NCI-H748 (cell line): ENCODE measurements at regions not wholly inside any gene's neighbourhood (a gene's known extent, or its start where the extent isn't known, plus 50 kb on each side); places are given as distances from the start of the nearest gene placed in this dataset.
"Not testable (repeated sequence)": the region's sequence is repeated elsewhere in the genome, so short reads cannot be mapped to it uniquely, and the experiment has no call there.

Experiments
- DNase-seq: peaks from one replicate; lab custom pipeline; 2025; ENCODE audit not compliant: unreplicated experiment; lab: John Stamatoyannopoulos, UW

DNA sequence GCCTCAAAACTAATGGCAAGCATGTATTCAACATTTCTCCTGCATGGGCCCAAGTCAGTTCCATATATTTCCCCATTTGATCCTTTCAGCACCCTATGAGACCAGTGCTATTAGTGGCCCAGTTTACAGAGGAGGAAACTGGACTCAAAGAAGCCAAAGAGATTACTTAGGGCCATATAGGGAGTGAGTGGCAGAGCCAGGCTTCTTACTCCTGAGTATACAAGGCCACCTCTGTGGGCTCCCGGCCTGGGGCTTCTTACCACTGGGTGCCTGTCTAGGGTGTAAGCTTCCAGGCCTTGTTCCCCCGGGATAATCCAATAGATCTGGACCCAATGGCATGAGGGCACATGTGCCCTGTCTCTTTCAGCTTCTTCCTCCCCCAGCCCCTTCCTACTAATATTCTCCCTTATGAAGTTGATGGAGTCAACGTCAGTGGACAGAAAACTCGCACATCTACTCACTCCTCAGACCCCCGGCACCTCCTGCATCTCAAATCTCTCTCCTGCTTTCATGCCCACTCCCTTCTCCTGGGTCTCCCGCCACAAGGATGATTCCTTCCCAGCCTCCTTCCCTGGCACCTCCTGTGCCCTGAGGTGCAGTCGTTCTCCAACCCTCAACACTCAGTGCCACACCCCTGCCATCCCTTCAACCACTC, 222.6 kb downstream of the ANAPC1 start:
- no peak for DNase-seq

DNA sequence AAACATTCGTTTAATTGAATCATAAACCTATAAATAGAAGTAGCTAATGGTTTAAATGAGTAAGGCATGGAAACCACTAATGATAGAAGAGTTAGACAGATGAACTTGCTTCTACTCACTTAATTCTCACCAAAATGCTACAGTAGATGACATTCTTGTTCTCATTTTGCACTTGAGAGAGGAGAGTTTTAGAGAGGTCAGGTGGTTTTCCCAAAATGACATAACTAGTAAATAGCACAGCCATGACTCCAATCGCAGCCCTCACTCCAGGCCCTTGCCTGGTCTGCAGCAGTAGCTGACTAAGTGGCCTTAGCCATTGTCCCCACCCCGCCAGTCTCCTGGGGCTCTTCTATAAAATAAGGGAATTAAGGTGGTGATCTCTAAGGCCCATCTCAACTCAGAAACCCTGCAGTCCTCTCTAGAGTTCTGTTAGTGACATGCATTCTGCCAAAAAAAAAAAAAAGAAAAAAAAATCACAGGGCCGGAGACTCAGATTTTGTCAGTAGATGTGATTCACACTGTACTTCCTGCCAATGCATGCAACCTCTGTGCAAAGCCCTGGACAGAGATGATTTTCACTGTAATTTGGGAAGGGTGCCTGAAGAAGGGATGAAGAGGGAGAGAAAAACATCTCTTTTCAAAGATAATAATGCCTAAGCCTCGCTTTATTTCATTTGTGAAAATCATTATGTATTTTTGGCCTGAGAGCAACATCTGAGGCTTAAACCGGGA, 221.8 kb downstream of the ANAPC1 start:
- no peak for DNase-seq

DNA sequence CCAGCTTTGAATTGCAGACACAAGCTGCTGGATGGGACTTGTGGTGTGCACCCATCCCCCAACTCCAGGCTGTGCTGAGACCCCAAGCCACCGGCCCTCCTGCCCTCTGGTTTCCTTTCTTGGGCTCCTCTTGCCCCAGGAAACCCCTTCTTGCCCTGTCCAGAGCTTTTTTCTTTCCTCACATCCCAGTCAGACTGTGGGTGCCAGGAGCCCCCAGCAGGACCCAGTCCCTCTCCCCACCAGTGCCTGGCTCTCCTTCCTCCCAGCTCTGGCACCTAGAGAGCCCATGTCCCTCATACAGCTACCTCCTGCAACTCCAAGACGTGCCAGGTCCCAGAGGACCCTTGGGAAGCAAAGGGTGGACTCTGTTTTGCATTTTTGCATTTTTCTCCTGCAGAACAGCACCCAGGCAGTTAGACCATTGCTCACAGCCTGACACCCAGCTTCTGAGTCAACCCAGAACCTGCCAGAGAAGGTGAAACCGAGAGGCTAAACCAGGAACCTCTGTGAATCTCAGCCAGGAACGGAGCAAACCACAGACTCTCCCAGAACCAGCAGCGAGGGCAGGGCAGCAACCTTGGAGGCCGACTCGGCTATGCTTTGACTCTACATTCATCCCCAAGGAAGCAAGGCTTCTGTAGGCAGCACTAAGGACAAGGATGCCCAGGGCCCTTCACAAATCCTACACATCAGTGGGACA, 221.1 kb downstream of the ANAPC1 start:
- DNase-seq, result no peak

DNA sequence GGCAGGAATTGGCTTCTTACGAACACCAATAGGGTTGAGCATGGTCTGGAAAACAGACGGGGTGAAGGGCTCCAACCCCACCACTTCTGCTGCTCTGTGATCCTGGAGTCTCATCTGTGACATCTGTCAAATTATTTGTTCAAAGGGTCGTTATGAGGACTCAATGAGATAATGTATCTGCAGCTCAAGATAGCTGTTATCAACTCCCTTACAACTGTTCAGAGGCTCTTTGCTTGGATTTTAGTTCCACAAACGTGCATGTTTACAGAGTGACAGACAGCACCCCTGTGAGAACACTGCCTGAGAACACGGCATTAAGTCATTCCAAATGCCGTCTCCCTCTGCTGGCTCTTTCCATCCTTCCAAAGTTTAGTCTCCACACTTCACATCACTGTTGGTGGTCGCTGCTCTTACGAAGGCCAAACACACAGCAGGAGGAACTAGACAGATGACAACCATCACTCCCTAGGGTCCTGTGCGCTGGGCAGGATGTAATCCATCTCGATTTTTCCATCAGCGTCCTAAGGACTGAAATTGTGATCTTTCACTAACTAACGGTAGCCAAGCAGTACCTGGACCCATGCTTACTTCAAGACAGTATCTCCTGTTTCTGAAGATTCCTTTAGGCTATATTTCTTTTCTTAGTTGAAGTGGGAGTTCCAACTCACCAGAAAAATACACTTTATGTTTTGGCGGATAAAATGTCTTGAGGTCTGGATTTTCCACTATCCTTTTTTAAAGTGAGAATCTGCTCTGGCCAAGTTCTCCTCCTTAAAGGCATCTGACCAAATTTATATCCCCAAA, 220.3 kb downstream of the ANAPC1 start:
- DNase-seq, result no peak

DNA sequence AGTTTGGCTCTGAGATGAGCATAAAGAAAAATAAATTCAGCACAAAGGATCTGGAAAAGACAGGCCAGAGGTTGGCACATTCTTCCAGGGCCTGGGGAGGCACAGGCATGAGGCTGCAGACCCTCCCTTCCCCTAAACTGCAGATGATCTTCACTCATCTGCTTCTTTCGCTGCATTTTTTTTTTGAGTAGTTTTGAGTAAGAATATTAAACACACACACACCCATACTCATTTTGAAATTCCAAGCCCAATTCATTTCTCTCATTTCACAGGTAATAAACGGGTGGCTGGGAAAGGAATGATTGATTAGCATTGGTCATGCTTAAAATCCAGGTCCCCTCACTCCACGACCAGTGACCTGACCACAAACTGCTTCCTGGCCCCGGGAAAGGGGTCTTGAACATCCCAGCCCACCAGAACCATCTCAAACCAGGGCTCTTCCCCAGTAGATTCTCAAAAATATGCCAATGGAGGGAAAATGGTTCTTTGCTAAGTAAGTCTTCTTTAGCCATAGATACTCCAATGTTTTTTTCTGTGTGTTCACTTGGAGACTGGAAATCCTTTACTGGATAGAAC, 219.6 kb downstream of the ANAPC1 start:
- DNase-seq, result no peak

DNA sequence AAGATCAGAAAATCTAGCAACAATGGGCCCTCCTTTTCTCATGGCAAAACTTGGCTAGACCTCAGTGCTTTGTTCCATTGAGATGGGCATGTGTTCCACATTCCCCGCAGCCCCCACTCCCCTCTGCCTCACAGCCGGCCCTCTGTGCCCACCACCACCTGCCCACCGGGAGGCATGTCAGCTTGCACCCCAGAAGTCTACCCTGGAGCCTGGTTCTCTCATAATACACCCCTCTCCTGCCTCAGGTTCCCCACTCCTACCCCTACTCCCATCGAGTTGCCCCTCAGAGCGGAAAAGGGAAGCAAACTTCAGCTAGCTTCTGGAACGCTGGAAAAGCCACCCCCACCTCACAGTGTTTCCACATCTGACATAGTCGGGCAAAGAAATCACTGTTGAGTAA, 219.0 kb downstream of the ANAPC1 start:
- DNase-seq, result no peak

DNA sequence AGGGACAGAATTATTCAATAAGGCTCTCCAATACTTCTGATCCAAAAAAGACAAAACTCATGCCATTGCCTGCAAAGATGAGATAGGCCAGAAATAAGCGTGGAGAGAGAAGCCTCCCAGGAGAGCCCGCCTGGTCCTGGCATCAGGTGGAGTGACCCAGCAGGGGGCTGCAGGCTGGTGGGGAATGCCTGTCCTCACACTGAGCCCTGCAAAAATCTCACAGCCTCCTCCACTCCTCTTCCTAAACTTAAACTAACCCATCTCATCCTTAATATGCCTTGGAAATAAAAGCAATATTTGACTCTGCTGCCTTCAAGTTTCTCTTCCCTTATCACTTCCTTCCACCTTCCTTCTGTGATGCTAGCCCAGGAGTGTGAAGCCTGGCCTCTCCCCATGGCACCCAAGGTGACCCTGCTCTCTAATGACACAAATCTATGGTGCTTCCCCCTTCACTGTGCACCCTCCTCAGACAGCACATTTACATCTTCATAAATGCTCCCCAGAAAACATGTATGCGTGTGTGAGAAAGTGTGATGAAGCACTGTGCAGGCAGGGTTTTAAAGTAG, 218.4 kb downstream of the ANAPC1 start:
- no peak for DNase-seq

DNA sequence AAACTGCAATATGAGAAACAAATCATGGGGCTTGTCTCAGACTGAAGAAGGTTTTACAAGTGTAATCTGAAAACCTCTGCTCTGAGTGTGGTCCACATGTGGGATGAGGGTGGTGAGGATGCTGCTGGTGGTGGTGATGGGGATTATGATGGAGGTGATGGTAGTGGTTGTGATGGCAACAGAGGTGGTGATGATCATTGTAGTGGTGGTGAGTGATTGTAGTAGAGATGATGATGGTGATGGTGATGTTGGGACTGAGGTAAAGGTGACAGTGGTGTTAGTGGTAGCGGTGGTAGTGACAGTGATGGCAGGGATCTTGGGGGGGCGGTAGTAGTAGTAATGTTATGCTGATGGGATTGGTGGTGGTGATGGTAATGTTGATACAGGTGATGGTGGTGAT, 217.8 kb downstream of the ANAPC1 start:
- DNase-seq, result no peak

DNA sequence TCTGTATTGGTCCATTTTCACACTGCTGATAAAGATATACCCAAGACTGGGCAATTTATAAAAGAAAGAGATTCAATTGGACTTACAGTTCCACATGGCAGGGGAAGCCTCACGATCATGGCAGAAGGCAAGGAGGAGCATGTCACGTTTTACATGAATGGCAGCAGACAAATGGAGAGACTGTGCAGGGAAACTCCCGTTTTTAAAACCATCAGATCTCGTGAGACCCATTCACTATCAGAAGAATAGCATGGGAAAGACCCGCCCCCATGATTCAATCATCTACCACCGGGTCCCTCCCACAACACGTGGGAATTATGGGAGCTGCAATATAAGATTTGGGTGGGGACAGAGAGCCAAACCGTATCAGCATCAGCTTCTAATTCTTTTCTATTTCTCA, 217.0 kb downstream of the ANAPC1 start:
- DNase-seq, result no peak

DNA sequence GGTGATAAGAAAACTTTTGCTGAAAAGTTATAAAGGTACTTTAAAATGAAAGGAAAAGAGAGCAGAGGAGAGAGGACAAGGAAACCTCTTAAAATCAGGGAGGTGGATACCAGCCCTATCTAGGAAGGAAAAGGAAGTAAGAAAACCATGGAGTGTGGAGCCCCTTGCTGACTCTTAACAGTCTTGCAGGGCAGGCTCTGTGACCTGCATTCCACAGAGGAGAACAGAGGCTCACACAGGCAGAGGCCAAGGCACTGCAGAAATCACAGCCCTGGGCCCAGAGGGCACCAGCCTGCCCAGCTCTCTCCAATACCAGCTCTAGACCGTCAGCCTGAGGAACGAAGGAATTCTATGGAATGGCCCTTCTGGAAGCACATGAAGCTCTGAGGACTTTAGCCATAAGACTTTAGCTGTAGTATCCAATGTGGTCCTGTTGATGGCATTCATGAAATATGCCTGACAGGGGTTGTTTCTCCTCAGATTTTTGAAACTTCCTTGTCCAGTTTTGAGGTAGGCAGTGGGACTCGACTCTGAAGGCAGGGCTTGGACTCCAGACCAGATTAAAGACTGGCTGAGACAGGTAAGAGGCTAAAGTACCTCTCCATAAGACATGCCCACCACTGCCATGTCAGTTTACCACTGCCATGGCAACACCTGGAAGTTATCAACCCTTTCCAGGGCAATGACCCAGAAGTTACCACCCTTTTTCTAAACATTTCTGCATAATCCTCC, 216.3 kb downstream of the ANAPC1 start:
- DNase-seq, result no peak

DNA sequence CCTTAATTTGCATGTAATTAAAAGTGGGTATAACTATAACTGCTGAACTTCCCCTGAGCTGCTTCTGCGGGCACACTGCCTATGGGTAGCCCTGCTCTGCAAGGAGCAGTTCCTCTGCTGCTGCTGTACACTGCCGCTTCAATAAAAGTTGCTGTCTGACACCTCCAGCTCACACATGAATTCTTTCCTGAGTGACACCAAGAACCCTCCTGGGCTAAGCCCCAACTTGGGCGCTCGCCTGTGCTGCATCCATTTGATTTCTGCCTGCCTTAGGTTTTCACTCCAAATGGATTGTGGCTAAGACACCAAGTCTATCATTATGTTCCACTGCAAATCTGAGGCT, 215.7 kb downstream of the ANAPC1 start:
- no peak for DNase-seq

DNA sequence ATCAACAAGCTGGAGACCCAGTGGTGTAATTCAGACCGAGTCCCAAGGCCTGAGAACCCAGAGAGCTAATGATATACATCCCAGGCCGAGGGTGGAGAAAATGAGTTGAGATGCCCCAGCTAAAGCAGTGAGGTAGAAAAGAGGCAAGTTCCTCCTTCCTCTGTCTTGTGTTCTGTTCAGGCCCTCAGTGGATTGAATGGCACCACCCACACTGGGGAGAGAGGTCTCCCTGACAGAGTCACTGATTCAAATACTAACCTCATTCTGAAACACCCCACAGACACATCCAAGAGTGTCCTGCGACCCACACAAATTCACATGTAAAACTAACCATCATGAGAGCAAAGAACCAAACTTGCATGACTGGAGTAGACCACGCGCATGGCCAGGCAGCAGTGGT, 215.3 kb downstream of the ANAPC1 start:
- DNase-seq, result no peak

DNA sequence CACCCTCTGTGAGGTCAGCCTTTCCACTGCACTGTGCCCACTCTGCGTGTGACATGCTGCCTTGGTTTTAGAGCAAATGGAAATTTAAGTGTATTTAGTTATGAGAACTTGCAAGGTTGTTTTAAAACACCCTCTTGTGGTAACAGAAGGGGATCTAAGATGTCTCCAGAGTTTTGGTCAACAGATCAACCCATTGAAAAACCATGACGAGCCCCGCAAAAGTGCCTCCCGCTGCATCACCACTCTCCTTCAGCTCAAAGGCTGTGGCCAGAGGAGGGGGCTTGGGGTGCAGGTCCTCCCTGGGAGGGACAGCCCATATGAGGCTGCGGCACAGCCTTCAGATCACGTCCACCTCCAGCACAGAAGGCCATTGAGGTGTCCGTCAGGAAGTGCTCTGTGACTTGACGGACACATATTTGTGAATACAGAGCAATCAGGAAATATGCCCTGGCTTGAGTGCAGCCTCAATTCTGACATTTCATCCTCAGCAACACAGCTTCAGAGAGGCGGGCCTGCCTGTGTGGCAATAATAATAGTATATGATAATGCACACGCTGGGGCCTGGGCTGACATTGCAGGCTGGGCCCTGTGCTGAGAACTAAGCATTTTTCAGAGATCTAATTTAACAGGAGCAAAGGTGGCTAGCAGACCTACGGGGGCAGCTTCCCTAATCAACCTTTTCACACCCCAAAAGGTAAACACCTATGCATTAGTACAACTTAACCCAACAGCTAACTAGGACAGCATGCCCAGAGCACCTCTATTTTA, 213.9 kb downstream of the ANAPC1 start:
- no peak for DNase-seq

DNA sequence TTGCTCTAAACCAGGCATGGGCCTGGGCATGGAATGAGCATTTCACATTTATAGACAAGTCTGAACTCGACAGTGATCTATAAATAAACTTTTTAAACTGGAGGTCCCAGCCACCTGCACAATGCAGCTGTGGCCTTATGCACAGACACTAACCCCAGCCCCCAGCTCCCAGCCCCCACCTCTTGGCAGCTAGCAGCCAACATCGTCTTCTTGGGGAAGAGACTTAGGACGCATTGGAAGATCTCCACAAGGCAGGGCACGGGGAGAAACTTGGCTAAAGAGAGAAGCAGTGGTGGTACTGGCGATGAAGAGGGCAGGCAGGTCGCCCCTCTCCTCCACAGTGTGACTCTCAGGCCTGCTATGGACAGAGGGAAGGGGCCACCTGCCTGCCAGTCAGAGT, 213.2 kb downstream of the ANAPC1 start:
- no peak for DNase-seq

DNA sequence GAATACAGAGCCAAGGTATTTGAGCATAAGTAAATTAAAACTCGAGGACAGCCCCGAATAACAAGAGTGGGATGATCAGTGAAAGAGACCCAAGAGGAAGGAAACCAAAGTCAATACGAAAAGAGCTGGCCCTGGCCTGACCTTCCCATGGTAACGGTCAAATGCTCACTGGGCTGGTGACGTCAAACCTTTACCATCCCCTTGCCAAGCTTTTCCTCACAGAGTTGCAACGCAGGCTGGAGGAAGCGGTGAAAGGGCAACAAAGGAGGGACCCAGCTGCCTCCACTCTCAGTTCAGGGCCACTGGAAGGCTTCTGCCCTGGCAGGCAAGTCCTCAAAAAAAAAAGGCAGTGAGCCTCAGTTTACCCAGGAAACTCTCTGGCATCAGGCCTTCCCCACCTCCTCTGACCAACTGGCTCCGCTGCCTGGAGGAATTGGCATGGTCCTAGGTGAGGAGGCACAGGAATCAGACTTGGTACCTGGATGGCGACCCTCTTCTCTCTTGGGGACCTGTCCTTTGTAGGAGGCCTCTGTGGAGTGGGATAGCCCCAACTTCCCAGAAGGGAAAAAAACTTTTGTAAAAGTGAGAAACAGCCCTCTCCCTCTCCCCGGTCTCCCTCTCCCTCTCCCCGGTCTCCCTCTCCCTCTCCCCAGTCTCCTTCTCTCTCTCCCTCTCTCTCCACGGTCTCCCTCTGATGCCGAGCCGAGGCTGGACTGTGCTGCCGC, 212.4 kb downstream of the ANAPC1 start:
- no peak for DNase-seq

DNA sequence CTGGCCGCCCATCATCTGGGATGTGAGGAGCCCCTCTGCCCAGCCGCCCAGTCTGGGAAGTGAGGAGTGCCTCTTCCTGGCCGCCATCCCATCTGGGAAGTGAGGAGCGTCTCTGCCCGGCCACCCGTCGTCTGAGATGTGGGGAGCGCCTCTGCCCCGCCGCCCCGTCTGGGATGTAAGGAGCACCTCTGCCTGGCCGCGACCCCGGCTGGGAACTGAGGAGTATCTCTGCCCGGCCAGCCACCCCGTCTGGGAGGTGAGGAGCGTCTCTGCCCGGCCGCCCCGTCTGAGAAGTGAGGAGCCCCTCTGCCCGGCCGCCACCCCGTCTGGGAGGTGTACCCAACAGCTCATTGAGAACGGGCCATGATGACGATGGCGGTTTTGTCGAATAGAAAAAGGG, 211.4 kb downstream of the ANAPC1 start:
- DNase-seq, result not testable (repeated sequence)

DNA sequence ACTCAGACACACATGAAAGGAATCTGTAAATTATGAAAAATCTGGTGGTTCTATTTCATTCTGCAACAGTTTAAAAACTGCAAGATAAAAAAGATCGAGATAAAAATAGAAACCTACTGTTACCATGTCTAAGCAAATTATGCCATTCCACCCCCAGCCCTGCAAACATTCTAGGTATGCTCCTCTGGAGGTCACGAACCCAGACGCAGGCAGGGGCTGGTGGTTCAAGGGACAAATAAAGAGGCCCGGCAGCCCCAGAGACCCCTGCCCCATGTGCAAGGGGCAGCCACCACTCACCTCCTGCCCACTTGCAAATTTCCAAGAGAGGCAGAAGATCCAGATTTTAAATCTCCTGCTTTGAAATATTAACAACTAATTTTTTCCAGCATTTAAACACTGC, 210.5 kb downstream of the ANAPC1 start:
- DNase-seq, result no peak

DNA sequence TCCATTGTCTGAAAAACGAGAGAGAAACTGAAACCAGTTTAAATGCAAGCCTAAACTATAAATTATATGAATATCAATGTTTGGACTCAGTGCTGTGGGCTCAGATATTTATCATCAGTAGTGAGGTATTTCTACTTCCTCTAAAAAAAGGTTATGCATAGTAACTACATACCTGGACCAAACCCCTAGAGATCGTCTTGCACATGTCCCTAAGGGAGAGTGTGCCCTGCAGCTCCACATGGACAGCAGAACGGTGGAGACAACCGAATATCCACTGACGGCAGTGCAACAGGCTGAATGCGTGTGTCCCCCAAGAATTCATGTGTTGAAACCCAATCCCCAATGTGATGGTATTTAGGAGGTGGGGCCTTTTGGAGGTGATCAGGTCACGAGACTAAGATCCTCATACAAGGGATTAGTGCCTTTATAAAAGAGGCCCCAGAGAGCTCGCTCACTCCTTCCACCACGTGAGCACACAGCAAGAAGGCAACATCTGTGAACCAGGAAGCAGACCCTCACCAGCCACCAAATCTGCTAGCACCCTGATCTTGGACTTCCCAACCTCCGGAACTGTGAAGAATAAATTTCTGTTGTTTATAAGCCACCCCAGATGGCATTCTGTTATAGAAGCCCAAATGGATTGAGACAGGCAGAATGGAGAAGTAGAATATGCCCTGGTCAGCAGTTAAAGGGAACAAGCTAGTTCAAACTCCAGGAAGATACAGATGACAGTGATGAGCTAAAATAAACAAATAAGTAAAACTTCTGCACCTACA, 208.4 kb downstream of the ANAPC1 start:
- no peak for DNase-seq
